ENCODE measurements at regions not wholly inside any gene's neighbourhood (a gene's known extent, or its start where the extent isn't known, plus 50 kb on each side); places are given as distances from the start of the nearest gene placed in this dataset.
A peak's percentile ranks its signal among the peaks of the same experiment; 100 is the strongest.

- Histone ChIP-seq H3K4me1 (ENCODE audit: control insufficient read depth, extremely low read depth, insufficient read depth, low read length) (no peaks in the 10 kb centered on the region), H3K27me3 (ENCODE audit: control insufficient read depth, extremely low read depth, insufficient read depth, low read length) (no peaks in the 10 kb centered on the region), H3K36me3 (ENCODE audit: control insufficient read depth in 2 of 2, extremely low read depth in 1 of 2, insufficient read depth in 2 of 2, low read length in 2 of 2) (no peaks in the 10 kb centered on the region), H3K27ac (ENCODE audit: control insufficient read depth, insufficient read depth, low read length) (no peak overlapping the region), H2AFZ (ENCODE audit: control insufficient read depth, low read length) (no peak overlapping the region), H3K4me2 (ENCODE audit: control insufficient read depth, extremely low read depth, insufficient read depth, low read depth, low read length) (no peak overlapping the region), H3K4me3 (ENCODE audit: control insufficient read depth in 2 of 3, extremely low read depth in 1 of 3, insufficient read depth in 2 of 3, low read depth in 1 of 3, low read length in 3 of 3) (no peak overlapping the region), H3K9me1 (ENCODE audit: control insufficient read depth, extremely low read depth, insufficient read depth, low read length) (no peaks in the 10 kb centered on the region), H3K79me2 (ENCODE audit: control insufficient read depth, insufficient read depth, low read length) (no peaks in the 10 kb centered on the region), H3K9ac (ENCODE audit: control insufficient read depth, extremely low read depth, insufficient read depth, low read length) (no peak overlapping the region), H3K9me3 (ENCODE audit: control insufficient read depth, low read depth, low read length) (no peaks in the 10 kb centered on the region), H4K20me1 (ENCODE audit: control insufficient read depth, extremely low read depth, insufficient read depth, low read length) (no peaks in the 10 kb centered on the region)
- no peak for TF ChIP-seq EZH2 (IDR thresholded peaks at IDR 0.05; ENCODE audit: low read length)
- TF ChIP-seq CTCF (optimal IDR thresholded peaks at IDR 0.05 in 1 of 3, IDR thresholded peaks at IDR 0.05 in 1 of 3, conservative IDR thresholded peaks at IDR 0.05 in 1 of 3; ENCODE audit: extremely low read depth in 1 of 3, insufficient read depth in 2 of 3, low read length in 3 of 3), result no peak
- dilution Hi-C loops (cut with MboI; ENCODE audit: extremely low pct_ligation_motif_present, low sequenced_read_pairs), result no loop called here
- FAIRE-seq, result no peak
- DNase-seq (ENCODE audit: low read depth, low spot score), result no peak
Measured at GRCh38 chr6:90753820-90754643, 167.2 kb upstream of the MAP3K7 start.

- no peak for FAIRE-seq
- H2AFZ ChIP-seq (ENCODE audit: control insufficient read depth, low read length), result peak overlapping the region; percentile 12
Measured at GRCh38 chr6:90739802-90740201, 152.9 kb upstream of the MAP3K7 start.

More at GRCh38 chr6:90739802-90740201, 152.9 kb upstream of the MAP3K7 start:
- DNase-seq (ENCODE audit: low read depth, low spot score), result no peak
- Histone ChIP-seq H4K20me1 (ENCODE audit: control insufficient read depth, extremely low read depth, insufficient read depth, low read length) (no peaks in the 10 kb centered on the region), H3K4me1 (ENCODE audit: control insufficient read depth, extremely low read depth, insufficient read depth, low read length) (no peaks in the 10 kb centered on the region), H3K27me3 (ENCODE audit: control insufficient read depth, extremely low read depth, insufficient read depth, low read length) (no peaks in the 10 kb centered on the region), H3K4me2 (ENCODE audit: control insufficient read depth, extremely low read depth, insufficient read depth, low read depth, low read length) (no peak overlapping the region), H3K9me3 (ENCODE audit: control insufficient read depth, low read depth, low read length) (no peaks in the 10 kb centered on the region), H3K4me3 (ENCODE audit: control insufficient read depth in 2 of 3, extremely low read depth in 1 of 3, insufficient read depth in 2 of 3, low read depth in 1 of 3, low read length in 3 of 3) (no peak overlapping the region), H3K9me1 (ENCODE audit: control insufficient read depth, extremely low read depth, insufficient read depth, low read length) (no peaks in the 10 kb centered on the region), H3K79me2 (ENCODE audit: control insufficient read depth, insufficient read depth, low read length) (no peaks in the 10 kb centered on the region), H3K9ac (ENCODE audit: control insufficient read depth, extremely low read depth, insufficient read depth, low read length) (no peak overlapping the region), H3K36me3 (ENCODE audit: control insufficient read depth in 2 of 2, extremely low read depth in 1 of 2, insufficient read depth in 2 of 2, low read length in 2 of 2) (no peaks in the 10 kb centered on the region), H3K27ac (ENCODE audit: control insufficient read depth, insufficient read depth, low read length) (no peak overlapping the region)
- dilution Hi-C loops (cut with MboI; ENCODE audit: extremely low pct_ligation_motif_present, low sequenced_read_pairs), result no loop called here
- TF ChIP-seq CTCF (optimal IDR thresholded peaks at IDR 0.05 in 1 of 3, IDR thresholded peaks at IDR 0.05 in 1 of 3, conservative IDR thresholded peaks at IDR 0.05 in 1 of 3; ENCODE audit: extremely low read depth in 1 of 3, insufficient read depth in 2 of 3, low read length in 3 of 3) (peak in 1 of 3 experiments; percentile 6), EZH2 (IDR thresholded peaks at IDR 0.05; ENCODE audit: low read length) (no peak)

All from keratinocyte (primary cell).